OCI-LY7 (cell line): ENCODE measurements at regions not wholly inside any gene's neighbourhood (a gene's known extent, or its start where the extent isn't known, plus 50 kb on each side); places are given as distances from the start of the nearest gene placed in this dataset.
"Not testable (repeated sequence)": the region's sequence is repeated elsewhere in the genome, so short reads cannot be mapped to it uniquely, and the experiment has no call there.

Experiments
- BruUV-seq: library from RNA; stranded (reverse); fragments of 400-500 nt; replicated peaks from 2 replicates; lab custom pipeline; 2021; lab: Mats Ljungman, UMichigan
- CTCF ChIA-PET: fragments of 300-600 bp; sonication (Branson Sonifier 250); formaldehyde crosslinking; loops from one replicate; lab custom pipeline; 2022; ENCODE audit warnings: antibody characterized with exemption; ENCODE audit not compliant: unreplicated experiment; lab: Charles Lee
- POLR2A ChIA-PET: fragments of 300-600 bp; sonication (Branson Sonifier 250); formaldehyde crosslinking; loops from one replicate; lab custom pipeline; 2022; ENCODE audit warnings: antibody characterized with exemption; lab: Charles Lee
- DNase-seq: peaks from one replicate; pipeline ENCODE4 v3.0.0-alpha.2; 2015; ENCODE audit warnings: low spot score
- H2AFZ ChIP-seq: fragments of 200-600 bp; sonication (generic), shearing (Covaris generic); 2 replicates; pipeline ENCODE4 v1.6.1; 2014; ENCODE audit warnings: mild to moderate bottlenecking, antibody characterized with exemption, low read length, moderate library complexity
- H3K27ac ChIP-seq: fragments of 200-600 bp; sonication (generic); 2 replicates; pipeline ENCODE4 v1.5.1; 2014; ENCODE audit warnings: mixed run types, low read depth, mild to moderate bottlenecking, moderate library complexity, low read length, inconsistent platforms; ENCODE audit not compliant: poor library complexity, severe bottlenecking
- H3K36me3 ChIP-seq: fragments of 200-600 bp; sonication (generic); 2 replicates; pipeline ENCODE4 v1.6.1; 2014; ENCODE audit warnings: mild to moderate bottlenecking, antibody characterized with exemption, low read length, moderate library complexity, mixed read lengths; ENCODE audit not compliant: insufficient read depth
- H3K4me1 ChIP-seq: fragments of 200-600 bp; sonication (generic); 2 replicates; pipeline ENCODE4 v1.5.1; 2014; ENCODE audit warnings: mild to moderate bottlenecking, low read length; ENCODE audit not compliant: insufficient read depth, poor library complexity, severe bottlenecking
- H3K4me2 ChIP-seq: fragments of 200-600 bp; sonication (generic); 2 replicates; pipeline ENCODE4 v1.6.1; 2014; ENCODE audit warnings: mild to moderate bottlenecking, low read length
- H3K4me3 ChIP-seq: fragments of 200-600 bp; sonication (generic); 2 replicates; pipeline ENCODE4 v1.5.1; 2014; ENCODE audit warnings: mild to moderate bottlenecking, low read depth, low read length; ENCODE audit not compliant: poor library complexity, severe bottlenecking
- H3K79me2 ChIP-seq: fragments of 200-600 bp; sonication (generic); 2 replicates; pipeline ENCODE4 v1.6.1; 2016; ENCODE audit warnings: low read depth, mild to moderate bottlenecking, low read length, moderate library complexity, mixed read lengths; ENCODE audit not compliant: insufficient read depth
- H3K9me2 ChIP-seq: fragments of 200-600 bp; sonication (generic); 2 replicates; pipeline ENCODE4 v1.6.1; 2016; ENCODE audit warnings: mild to moderate bottlenecking, low read length, mixed read lengths; ENCODE audit not compliant: insufficient read depth
- H3K9me3 ChIP-seq: fragments of 200-600 bp; sonication (generic); 2 replicates; pipeline ENCODE4 v1.6.1; 2014; ENCODE audit warnings: mild to moderate bottlenecking, mixed run types, low read length, mixed read lengths
- H4K20me1 ChIP-seq: fragments of 200-600 bp; sonication (generic); 2 replicates; pipeline ENCODE4 v1.6.1; 2014; ENCODE audit warnings: mild to moderate bottlenecking, antibody characterized with exemption, low read length, moderate library complexity, mixed read lengths; ENCODE audit not compliant: insufficient read depth
- CTCF ChIP-seq: fragments of 200-600 bp; sonication (generic); conservative IDR thresholded peaks from 2 replicates; pipeline ENCODE4 v1.5.1; 2014; ENCODE audit warnings: mild to moderate bottlenecking, antibody characterized with exemption, low read length, moderate library complexity, mixed read lengths
- EZH2phosphoT487 ChIP-seq: fragments of 200-600 bp; sonication (generic); IDR thresholded peaks from 2 replicates; pipeline ENCODE4 v1.6.1; 2018; ENCODE audit warnings: low read depth, borderline replicate concordance, mild to moderate bottlenecking, mixed run types, antibody characterized with exemption, low read length, moderate library complexity, mixed read lengths
- intact Hi-C: fragments of 100-400 bp; cut with micrococcal nuclease; formaldehyde crosslinking; loops from one replicate; pipeline ENCODE4 v1.10.0; 2022; ENCODE audit not compliant: unreplicated experiment

- H3K4me3 ChIP-seq, CTCF ChIA-PET, H2AFZ ChIP-seq, BruUV-seq, H3K79me2 ChIP-seq, H3K9me3 ChIP-seq, H3K27ac ChIP-seq, H4K20me1 ChIP-seq, H3K9me2 ChIP-seq, DNase-seq, H3K36me3 ChIP-seq, intact Hi-C loops, H3K4me2 ChIP-seq, H3K4me1 ChIP-seq: not testable (repeated sequence)
- POLR2A ChIA-PET: interaction anchor here (0.6 kb wide), 1 partner anchor 516 kb away, joined by 3 read pairs; no protein-coding TSS in a partner anchor
Measured at GRCh38 chr10:35272401-35272800, 63.9 kb upstream of the CCNY start.

- H3K9me3 ChIP-seq, intact Hi-C loops, CTCF ChIA-PET, H3K4me1 ChIP-seq, DNase-seq, H3K4me3 ChIP-seq, H3K9me2 ChIP-seq, H3K4me2 ChIP-seq, H3K79me2 ChIP-seq, BruUV-seq, POLR2A ChIA-PET, H2AFZ ChIP-seq, H4K20me1 ChIP-seq, H3K36me3 ChIP-seq, H3K27ac ChIP-seq: not testable (repeated sequence)
Measured at GRCh38 chr10:35273994-35274393, 62.3 kb upstream of the CCNY start.

GRCh38 chr10:35274498-35275060, 61.7 kb upstream of the CCNY start:
- Histone ChIP-seq H4K20me1 (no peaks in the 10 kb centered on the region), H3K27ac (no peak overlapping the region), H3K4me2 (no peak overlapping the region), H3K79me2 (no peaks in the 10 kb centered on the region), H3K36me3 (no peaks in the 10 kb centered on the region), H3K4me3 (no peak overlapping the region), H3K4me1 (no peaks in the 10 kb centered on the region), H2AFZ (no peak overlapping the region), H3K9me2 (no peaks in the 10 kb centered on the region), H3K9me3 (0 out of 2 replicates have a peak, but pooled peaks cover 4% of the 10 kb centered on the region)
- CTCF ChIA-PET: no interaction called here
- no TSS peak for BruUV-seq
- intact Hi-C loops: no loop called here
- no peak for DNase-seq
- no peak for TF ChIP-seq EZH2phosphoT487
- no peak for TF ChIP-seq CTCF
- POLR2A ChIA-PET: no interaction called here
